ENCODE measurements at regions not wholly inside any gene's neighbourhood (a gene's known extent, or its start where the extent isn't known, plus 50 kb on each side); places are given as distances from the start of the nearest gene placed in this dataset.

DNA sequence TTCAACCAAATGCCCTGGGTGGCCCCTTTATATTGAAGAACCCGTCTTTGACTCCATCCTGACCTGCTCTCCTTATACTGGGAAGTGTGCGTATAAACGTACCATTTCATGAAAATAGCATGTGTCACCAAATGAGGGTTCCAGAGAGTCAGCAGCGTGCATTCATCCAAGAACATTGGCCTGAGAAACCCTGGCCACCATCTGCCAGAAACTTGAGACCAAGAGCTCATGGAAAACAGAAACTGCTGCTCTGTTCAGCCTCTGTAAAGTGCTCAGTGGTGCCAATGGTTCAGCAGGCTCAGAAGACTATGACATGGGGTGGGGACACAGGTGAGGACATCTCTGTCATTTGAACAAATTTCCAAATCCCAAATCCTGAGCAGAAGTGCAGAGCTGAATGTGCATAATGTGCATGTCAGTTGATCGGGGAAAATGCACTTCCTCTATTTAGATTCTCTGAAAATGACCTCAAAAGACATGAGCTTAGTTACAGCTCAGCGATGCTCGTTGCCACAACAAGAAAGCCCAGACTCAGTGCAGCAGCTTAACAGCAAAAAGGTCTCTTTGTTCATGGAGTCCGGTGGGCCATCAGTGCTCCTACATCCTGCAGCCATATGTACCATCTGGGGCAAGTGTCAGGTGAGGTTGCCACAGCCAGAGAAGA, 176.1 kb downstream of the ATPSCKMT start:
- no peak overlapping the region for H3K27ac Mint-ChIP-seq
- H3K36me3 Mint-ChIP-seq (ENCODE audit: low read depth) = no peaks in the 10 kb centered on the region
- no peaks in the 10 kb centered on the region for H3K9me3 Mint-ChIP-seq
- peaks cover 17% of the 10 kb centered on the region for H3K27me3 Mint-ChIP-seq
- no peak for ATAC-seq (replicated peaks)
- no peaks in the 10 kb centered on the region for H3K4me1 Mint-ChIP-seq
- H3K4me3 Mint-ChIP-seq = no peak overlapping the region

- no peaks in the 10 kb centered on the region for H3K9me3 Mint-ChIP-seq
- H3K27me3 Mint-ChIP-seq = peaks cover 6% of the 10 kb centered on the region
- no peaks in the 10 kb centered on the region for H3K4me1 Mint-ChIP-seq
- H3K4me3 Mint-ChIP-seq = no peak overlapping the region
- H3K36me3 Mint-ChIP-seq (ENCODE audit: low read depth) = no peaks in the 10 kb centered on the region
- no peak for ATAC-seq (replicated peaks)
- H3K27ac Mint-ChIP-seq = no peak overlapping the region
Observed at GRCh38 chr5:10069637-10070313, 179.9 kb downstream of the ATPSCKMT start.

DNA sequence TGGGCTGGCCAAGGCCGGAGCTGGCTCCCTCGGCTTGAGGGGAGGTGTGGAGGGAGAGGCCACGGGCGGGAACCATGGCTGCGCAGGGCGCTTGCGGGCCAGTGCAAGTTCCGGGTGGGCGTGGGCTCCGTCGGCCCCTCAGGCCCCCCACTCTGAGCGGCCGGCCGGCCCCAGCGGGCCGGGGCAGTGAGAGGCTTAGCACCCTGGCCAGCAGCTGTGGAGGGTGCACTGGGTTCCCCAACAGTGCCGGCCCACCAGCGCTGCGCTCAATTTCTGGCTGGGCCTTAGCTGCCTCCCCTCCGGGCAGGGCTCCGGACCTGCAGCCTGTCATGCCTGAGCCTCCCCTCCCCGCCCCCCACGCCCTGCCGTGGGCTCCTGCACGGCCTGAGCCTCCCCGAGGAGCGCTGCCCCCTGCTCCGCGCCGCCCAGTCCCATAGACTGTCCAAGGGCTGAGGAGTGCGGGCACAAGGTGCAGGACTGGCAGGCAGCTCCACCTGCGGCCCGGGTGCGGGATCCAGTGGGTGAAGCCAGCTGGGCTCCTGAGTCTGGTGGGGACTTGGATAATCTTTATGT, 184.2 kb downstream of the ATPSCKMT start:
- no peak overlapping the region for H3K4me3 Mint-ChIP-seq
- no peaks in the 10 kb centered on the region for H3K9me3 Mint-ChIP-seq
- no peak overlapping the region for H3K27ac Mint-ChIP-seq
- no peaks in the 10 kb centered on the region for H3K4me1 Mint-ChIP-seq
- H3K36me3 Mint-ChIP-seq (ENCODE audit: low read depth) = no peaks in the 10 kb centered on the region
- ATAC-seq (replicated peaks) = no peak
- no peaks in the 10 kb centered on the region for H3K27me3 Mint-ChIP-seq

- H3K27me3 Mint-ChIP-seq = no peaks in the 10 kb centered on the region
- H3K4me1 Mint-ChIP-seq = no peaks in the 10 kb centered on the region
- H3K36me3 Mint-ChIP-seq (ENCODE audit: low read depth) = no peaks in the 10 kb centered on the region
- no peaks in the 10 kb centered on the region for H3K9me3 Mint-ChIP-seq
- no peak overlapping the region for H3K27ac Mint-ChIP-seq
- H3K4me3 Mint-ChIP-seq = no peak overlapping the region
- no peak for ATAC-seq (replicated peaks)
Observed at GRCh38 chr5:10064546-10065195, 185.0 kb downstream of the ATPSCKMT start.

DNA sequence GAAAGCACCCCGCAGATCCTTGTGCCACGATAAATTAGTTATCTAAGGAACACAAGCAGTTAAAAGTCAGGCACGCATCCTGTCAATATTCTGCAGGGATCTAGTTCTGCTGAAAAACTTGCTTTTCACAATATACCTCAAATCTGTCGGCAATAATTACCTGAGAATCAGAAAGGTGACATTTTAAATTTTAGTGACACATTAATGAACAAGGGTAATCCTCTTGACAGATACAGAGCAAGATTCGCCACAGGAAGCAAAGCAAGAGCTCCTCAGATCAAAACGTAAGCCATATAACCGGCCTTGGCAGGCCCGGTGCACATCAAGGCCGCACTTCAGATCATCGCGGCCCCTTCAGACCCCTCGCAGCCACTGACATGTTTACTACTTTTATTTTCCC, 185.7 kb downstream of the ATPSCKMT start:
- H3K4me1 Mint-ChIP-seq = no peaks in the 10 kb centered on the region
- H3K9me3 Mint-ChIP-seq = no peaks in the 10 kb centered on the region
- no peaks in the 10 kb centered on the region for H3K36me3 Mint-ChIP-seq (ENCODE audit: low read depth)
- H3K4me3 Mint-ChIP-seq = no peak overlapping the region
- ATAC-seq (replicated peaks) = no peak
- H3K27ac Mint-ChIP-seq = no peak overlapping the region
- no peaks in the 10 kb centered on the region for H3K27me3 Mint-ChIP-seq

- H3K27me3 Mint-ChIP-seq = peaks cover 5% of the 10 kb centered on the region
- no peaks in the 10 kb centered on the region for H3K36me3 Mint-ChIP-seq (ENCODE audit: low read depth)
- no peaks in the 10 kb centered on the region for H3K4me1 Mint-ChIP-seq
- ATAC-seq (replicated peaks) = no peak
- no peak overlapping the region for H3K27ac Mint-ChIP-seq
- H3K9me3 Mint-ChIP-seq = peaks cover 5% of the 10 kb centered on the region
- no peak overlapping the region for H3K4me3 Mint-ChIP-seq
Observed at GRCh38 chr5:10059980-10060379, 189.7 kb downstream of the ATPSCKMT start.

GRCh38 chr5:10059556-10059955, 190.1 kb downstream of the ATPSCKMT start:
- no peak overlapping the region for H3K27ac Mint-ChIP-seq
- peaks cover 5% of the 10 kb centered on the region for H3K27me3 Mint-ChIP-seq
- H3K4me1 Mint-ChIP-seq = no peaks in the 10 kb centered on the region
- no peak overlapping the region for H3K4me3 Mint-ChIP-seq
- H3K36me3 Mint-ChIP-seq (ENCODE audit: low read depth) = no peaks in the 10 kb centered on the region
- no peak for ATAC-seq (replicated peaks)
- peaks cover 5% of the 10 kb centered on the region for H3K9me3 Mint-ChIP-seq

GRCh38 chr5:10057356-10057755, 192.3 kb downstream of the ATPSCKMT start:
- H3K4me3 Mint-ChIP-seq = no peak overlapping the region
- H3K27ac Mint-ChIP-seq = no peak overlapping the region
- H3K27me3 Mint-ChIP-seq = peaks cover 5% of the 10 kb centered on the region
- no peaks in the 10 kb centered on the region for H3K4me1 Mint-ChIP-seq
- H3K36me3 Mint-ChIP-seq (ENCODE audit: low read depth) = no peaks in the 10 kb centered on the region
- no peak for ATAC-seq (replicated peaks)
- peaks cover 12% of the 10 kb centered on the region for H3K9me3 Mint-ChIP-seq

DNA sequence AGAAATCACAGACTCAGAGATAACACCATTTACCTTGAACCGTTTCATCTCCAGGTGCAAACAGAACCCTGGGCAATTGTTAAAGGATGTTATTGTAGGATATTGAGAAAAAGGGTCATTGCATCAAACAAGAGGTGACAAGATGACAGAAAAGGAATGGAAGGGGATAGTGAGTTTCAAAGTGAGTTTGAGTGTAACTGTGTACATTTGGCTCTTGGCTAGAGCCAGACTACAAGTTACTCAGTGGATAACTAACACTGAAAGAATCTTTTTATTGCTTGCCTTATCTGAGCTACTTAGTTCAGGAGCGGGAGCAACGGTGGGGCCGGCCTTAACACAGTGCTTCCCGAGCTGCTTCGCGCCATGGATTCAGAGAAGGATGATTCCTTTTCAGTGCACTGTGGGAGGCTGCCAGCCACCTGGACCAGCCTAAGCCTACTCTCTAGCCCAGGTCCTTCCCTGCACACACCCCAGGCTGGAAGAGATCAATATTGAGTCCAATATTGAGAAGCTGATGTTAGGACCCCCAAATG, 193.4 kb downstream of the ATPSCKMT start:
- Mint-ChIP-seq H3K36me3 (ENCODE audit: low read depth) (no peaks in the 10 kb centered on the region), H3K4me1 (no peaks in the 10 kb centered on the region), H3K4me3 (no peak overlapping the region), H3K9me3 (peaks cover 12% of the 10 kb centered on the region), H3K27ac (no peak overlapping the region), H3K27me3 (peaks cover 5% of the 10 kb centered on the region)
- no peak for ATAC-seq (replicated peaks)

DNA sequence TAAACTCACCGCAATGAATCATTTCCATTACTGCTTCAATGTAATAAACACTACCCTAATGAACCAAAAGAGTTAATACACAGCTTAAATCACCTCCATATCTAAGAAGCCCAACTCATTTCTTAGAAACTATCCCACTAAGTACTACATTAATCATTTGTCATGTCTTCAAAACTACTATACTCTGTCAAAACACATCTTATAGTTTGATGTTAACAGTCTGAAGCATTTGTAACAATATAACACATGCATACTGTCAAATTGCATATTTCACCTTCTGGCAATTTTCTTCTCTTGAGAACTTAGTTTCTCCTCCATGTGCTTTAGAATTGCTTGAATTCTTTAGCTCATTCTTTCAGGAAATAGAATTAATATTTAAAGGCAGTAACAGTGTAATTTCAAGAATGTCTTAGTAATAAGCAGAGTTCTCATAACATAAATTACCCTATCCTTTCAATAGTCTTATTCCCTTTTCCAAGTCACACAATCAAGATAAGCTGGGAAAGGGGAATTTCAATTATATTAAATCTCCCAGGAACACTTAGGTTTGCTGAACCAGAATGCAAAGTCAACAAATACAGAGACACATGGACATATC, 199.7 kb downstream of the ATPSCKMT start:
- no peaks in the 10 kb centered on the region for H3K36me3 Mint-ChIP-seq (ENCODE audit: low read depth)
- H3K4me3 Mint-ChIP-seq = no peak overlapping the region
- peaks cover 12% of the 10 kb centered on the region for H3K9me3 Mint-ChIP-seq
- H3K4me1 Mint-ChIP-seq = no peaks in the 10 kb centered on the region
- H3K27ac Mint-ChIP-seq = no peak overlapping the region
- no peaks in the 10 kb centered on the region for H3K27me3 Mint-ChIP-seq
- no peak for ATAC-seq (replicated peaks)

- Mint-ChIP-seq H3K27ac (no peak overlapping the region), H3K36me3 (ENCODE audit: low read depth) (no peaks in the 10 kb centered on the region), H3K27me3 (peaks cover 5% of the 10 kb centered on the region), H3K4me1 (no peaks in the 10 kb centered on the region), H3K9me3 (peaks cover 10% of the 10 kb centered on the region), H3K4me3 (no peak overlapping the region)
- no peak for ATAC-seq (replicated peaks)
Observed at GRCh38 chr5:10046676-10047075, 203.0 kb downstream of the ATPSCKMT start.

GRCh38 chr5:10045376-10045775, 204.3 kb downstream of the ATPSCKMT start:
- H3K4me3 Mint-ChIP-seq = no peak overlapping the region
- H3K9me3 Mint-ChIP-seq = peaks cover 10% of the 10 kb centered on the region
- no peak for ATAC-seq (replicated peaks)
- H3K4me1 Mint-ChIP-seq = no peaks in the 10 kb centered on the region
- no peak overlapping the region for H3K27ac Mint-ChIP-seq
- H3K36me3 Mint-ChIP-seq (ENCODE audit: low read depth) = no peaks in the 10 kb centered on the region
- peaks cover 7% of the 10 kb centered on the region for H3K27me3 Mint-ChIP-seq

DNA sequence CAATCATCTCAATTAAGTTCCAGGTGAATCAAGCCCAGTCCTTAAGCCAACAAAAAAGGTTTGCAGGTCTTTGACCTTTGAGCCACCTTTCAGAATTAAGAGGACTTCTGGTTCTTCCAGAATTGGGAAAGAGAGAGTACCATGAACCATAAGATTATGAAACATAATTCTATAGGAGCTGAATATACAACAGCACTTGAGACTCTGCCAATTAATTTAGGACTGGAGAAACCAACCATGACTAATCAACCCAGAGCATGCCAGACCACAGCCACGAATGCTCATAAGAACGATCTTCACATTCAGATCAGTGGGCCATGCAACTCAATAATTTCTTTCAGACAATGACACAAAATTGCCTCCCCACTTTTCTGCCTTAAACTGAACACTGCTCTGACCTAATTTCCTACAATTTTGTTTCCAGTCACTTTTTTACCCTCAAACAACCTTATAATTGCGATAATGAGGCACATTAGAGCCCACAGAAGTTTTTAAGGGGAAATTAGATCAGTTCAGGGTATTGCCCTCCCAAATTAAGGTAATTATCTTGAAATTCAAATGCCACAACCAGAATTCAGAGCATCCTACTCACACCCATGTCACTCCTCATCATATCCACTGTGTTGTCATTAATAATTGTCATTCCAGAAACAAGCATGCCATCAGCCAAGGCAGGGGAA, 213.4 kb downstream of the ATPSCKMT start:
- H3K9me3 Mint-ChIP-seq = peaks cover 11% of the 10 kb centered on the region
- H3K36me3 Mint-ChIP-seq (ENCODE audit: low read depth) = no peaks in the 10 kb centered on the region
- no peak overlapping the region for H3K4me3 Mint-ChIP-seq
- no peak for ATAC-seq (replicated peaks)
- no peak overlapping the region for H3K27ac Mint-ChIP-seq
- H3K4me1 Mint-ChIP-seq = no peaks in the 10 kb centered on the region
- H3K27me3 Mint-ChIP-seq = peaks cover 3% of the 10 kb centered on the region

DNA sequence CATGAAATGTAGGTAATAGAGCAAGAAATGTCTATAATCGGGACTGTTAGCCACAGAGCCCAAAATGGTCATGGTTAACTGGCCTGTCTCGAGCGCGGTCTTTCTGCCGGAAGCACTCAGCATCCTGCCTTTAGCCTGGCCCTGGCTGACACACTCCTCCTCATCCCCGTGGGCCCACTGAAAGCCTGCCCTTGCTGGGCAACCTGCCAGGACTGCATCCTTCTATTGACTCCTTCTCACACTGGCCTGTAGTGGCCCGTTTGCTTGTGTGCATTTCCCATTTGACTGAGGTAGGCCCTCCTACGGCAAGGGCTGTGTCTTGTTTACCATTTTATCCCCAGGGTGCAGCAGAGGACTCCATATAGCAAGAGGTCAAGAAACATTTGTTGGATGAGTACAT, 215.7 kb downstream of the ATPSCKMT start:
- no peak for ATAC-seq (replicated peaks)
- Mint-ChIP-seq H3K4me3 (no peak overlapping the region), H3K36me3 (ENCODE audit: low read depth) (no peaks in the 10 kb centered on the region), H3K9me3 (peaks cover 14% of the 10 kb centered on the region), H3K27me3 (peaks cover 3% of the 10 kb centered on the region), H3K27ac (no peak overlapping the region), H3K4me1 (no peaks in the 10 kb centered on the region)

All from activated T-helper 17 cell treated with anti-CD3 and anti-CD28 coated beads, Interleukin-2, amount 50 U/mL, for 72 hours (primary cell).